ENCODE measurements at regions not wholly inside any gene's neighbourhood (a gene's known extent, or its start where the extent isn't known, plus 50 kb on each side); places are given as distances from the start of the nearest gene placed in this dataset.

DNA sequence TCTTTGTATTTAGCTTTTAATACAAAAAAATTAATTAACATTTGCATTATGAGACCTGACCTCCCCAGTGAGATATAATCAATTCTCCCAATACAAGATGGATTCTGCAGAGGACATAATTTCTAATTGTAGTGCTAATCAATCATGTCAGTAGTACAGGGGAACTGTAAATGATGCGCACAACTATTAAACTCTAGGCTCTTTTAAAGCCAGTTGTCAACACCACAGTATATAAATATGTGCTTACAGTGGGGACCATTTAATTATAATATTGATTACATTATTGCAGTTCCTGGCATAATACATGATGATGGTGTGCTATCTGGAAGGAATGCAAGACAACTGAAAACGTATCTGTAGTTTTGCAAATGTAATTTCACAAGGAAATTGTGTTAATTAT lies 285.6 kb upstream of the EPHA4 start:
- H3K9me3 Mint-ChIP-seq (ENCODE audit: low read depth, unreplicated experiment), result no peaks in the 10 kb centered on the region
- H3K27ac Mint-ChIP-seq (ENCODE audit: unreplicated experiment), result no peak overlapping the region
- no peak for DNase-seq
- intact Hi-C loops (cut with micrococcal nuclease; ENCODE audit: unreplicated experiment), result no loop called here
- no peaks in the 10 kb centered on the region for H3K36me3 Mint-ChIP-seq (ENCODE audit: insufficient read depth, unreplicated experiment)
- BruUV-seq (replicated peaks), result no TSS peak
- H3K4me1 Mint-ChIP-seq (ENCODE audit: low read depth, unreplicated experiment), result no peaks in the 10 kb centered on the region
- H3K27me3 Mint-ChIP-seq (ENCODE audit: unreplicated experiment), result no peaks in the 10 kb centered on the region
- TF ChIP-seq, protein P1, sequence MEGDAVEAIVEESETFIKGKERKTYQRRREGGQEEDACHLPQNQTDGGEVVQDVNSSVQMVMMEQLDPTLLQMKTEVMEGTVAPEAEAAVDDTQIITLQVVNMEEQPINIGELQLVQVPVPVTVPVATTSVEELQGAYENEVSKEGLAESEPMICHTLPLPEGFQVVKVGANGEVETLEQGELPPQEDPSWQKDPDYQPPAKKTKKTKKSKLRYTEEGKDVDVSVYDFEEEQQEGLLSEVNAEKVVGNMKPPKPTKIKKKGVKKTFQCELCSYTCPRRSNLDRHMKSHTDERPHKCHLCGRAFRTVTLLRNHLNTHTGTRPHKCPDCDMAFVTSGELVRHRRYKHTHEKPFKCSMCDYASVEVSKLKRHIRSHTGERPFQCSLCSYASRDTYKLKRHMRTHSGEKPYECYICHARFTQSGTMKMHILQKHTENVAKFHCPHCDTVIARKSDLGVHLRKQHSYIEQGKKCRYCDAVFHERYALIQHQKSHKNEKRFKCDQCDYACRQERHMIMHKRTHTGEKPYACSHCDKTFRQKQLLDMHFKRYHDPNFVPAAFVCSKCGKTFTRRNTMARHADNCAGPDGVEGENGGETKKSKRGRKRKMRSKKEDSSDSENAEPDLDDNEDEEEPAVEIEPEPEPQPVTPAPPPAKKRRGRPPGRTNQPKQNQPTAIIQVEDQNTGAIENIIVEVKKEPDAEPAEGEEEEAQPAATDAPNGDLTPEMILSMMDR (IDR thresholded peaks at IDR 0.05; ENCODE audit: unreplicated experiment), result no peak
- no peak overlapping the region for H3K4me3 Mint-ChIP-seq (ENCODE audit: low read depth, unreplicated experiment)
- CTCF ChIA-PET, result no interaction called here

DNA sequence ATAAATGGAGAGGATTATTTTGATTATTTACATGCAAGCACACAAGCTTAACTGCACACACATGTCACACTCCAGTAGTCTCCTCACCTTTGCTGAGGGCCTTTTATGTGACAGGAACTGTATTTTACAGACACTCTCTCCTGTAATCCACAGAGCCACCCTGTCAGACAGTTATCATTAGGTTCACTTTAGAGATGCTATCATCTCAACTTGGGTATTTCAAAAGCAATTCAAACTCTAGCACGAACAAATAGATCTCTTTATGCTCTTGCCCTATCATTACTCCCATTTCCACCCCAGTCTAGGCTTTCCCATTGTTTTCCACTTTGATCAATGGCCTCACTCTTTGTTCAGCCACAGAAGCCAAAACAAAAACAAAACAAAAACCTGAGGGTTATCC lies 281.2 kb upstream of the EPHA4 start:
- Mint-ChIP-seq H3K27me3 (ENCODE audit: unreplicated experiment) (no peaks in the 10 kb centered on the region), H3K36me3 (ENCODE audit: insufficient read depth, unreplicated experiment) (no peaks in the 10 kb centered on the region), H3K9me3 (ENCODE audit: low read depth, unreplicated experiment) (no peaks in the 10 kb centered on the region), H3K27ac (ENCODE audit: unreplicated experiment) (no peak overlapping the region), H3K4me1 (ENCODE audit: low read depth, unreplicated experiment) (no peaks in the 10 kb centered on the region), H3K4me3 (ENCODE audit: low read depth, unreplicated experiment) (no peak overlapping the region)
- no peak for DNase-seq
- TF ChIP-seq, protein P1 (IDR thresholded peaks at IDR 0.05; ENCODE audit: unreplicated experiment), result no peak
- no TSS peak for BruUV-seq (replicated peaks)
- intact Hi-C loops (cut with micrococcal nuclease; ENCODE audit: unreplicated experiment), result no loop called here
- CTCF ChIA-PET, result no interaction called here

DNA sequence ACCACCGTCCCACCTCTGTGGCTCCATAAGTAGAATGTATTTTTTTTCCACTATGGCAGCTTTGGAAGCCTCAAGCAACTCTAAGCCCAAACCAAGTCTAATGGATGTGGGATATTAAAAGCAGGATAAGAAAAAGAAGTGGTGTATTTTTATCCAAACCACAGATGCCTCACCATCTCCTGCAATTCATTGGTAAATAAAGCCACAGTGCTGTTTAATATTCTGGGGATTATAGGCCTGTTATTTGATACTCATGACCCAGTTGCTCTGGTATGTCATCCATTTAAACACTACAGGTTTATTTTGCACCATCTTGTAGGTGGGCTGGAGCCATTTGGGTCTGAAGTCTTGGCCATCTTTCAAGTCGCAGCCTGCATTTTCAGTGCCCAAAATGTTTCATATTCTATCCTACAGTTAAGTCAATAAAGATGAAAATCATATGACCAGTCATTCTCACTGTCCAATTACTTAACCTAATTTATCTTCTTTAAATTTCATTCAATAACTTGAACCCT lies 279.5 kb upstream of the EPHA4 start:
- no peak overlapping the region for H3K27ac Mint-ChIP-seq (ENCODE audit: unreplicated experiment)
- no peak for DNase-seq
- CTCF ChIA-PET, result interaction anchor here (0.6 to 0.7 kb wide), 3 partner anchors 29 to 126 kb away, joined by 3 to 5 read pairs (median 4); no protein-coding TSS in a partner anchor
- TF ChIP-seq, protein P1 (IDR thresholded peaks at IDR 0.05; ENCODE audit: unreplicated experiment), result no peak
- no peaks in the 10 kb centered on the region for H3K36me3 Mint-ChIP-seq (ENCODE audit: insufficient read depth, unreplicated experiment)
- no peaks in the 10 kb centered on the region for H3K27me3 Mint-ChIP-seq (ENCODE audit: unreplicated experiment)
- no TSS peak for BruUV-seq (replicated peaks)
- H3K4me3 Mint-ChIP-seq (ENCODE audit: low read depth, unreplicated experiment), result no peak overlapping the region
- H3K4me1 Mint-ChIP-seq (ENCODE audit: low read depth, unreplicated experiment), result no peaks in the 10 kb centered on the region
- intact Hi-C loops (cut with micrococcal nuclease; ENCODE audit: unreplicated experiment), result no loop called here
- H3K9me3 Mint-ChIP-seq (ENCODE audit: low read depth, unreplicated experiment), result no peaks in the 10 kb centered on the region

DNA sequence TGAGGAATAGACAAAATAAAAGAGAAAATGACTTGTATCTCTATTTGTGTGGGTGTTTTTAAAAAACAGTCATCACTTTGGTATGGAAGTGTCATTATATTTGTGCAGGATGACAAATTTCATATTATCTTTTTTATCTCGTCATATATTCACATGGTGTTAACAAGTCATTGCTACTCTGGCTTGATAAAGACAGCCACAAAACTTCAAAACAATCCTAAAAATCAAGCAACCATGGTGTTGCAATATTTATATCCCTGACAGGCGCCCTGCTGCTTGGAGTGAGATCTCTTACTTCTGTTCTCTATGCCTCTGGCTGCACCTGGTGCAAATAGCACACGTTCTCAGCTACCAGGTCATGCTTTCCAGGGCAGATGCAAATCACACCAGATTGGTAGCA lies 278.0 kb upstream of the EPHA4 start:
- no peak for DNase-seq
- intact Hi-C loops (cut with micrococcal nuclease; ENCODE audit: unreplicated experiment), result no loop called here
- no peaks in the 10 kb centered on the region for H3K36me3 Mint-ChIP-seq (ENCODE audit: insufficient read depth, unreplicated experiment)
- H3K27ac Mint-ChIP-seq (ENCODE audit: unreplicated experiment), result no peak overlapping the region
- H3K4me1 Mint-ChIP-seq (ENCODE audit: low read depth, unreplicated experiment), result no peaks in the 10 kb centered on the region
- BruUV-seq (replicated peaks), result no TSS peak
- H3K9me3 Mint-ChIP-seq (ENCODE audit: low read depth, unreplicated experiment), result no peaks in the 10 kb centered on the region
- no peaks in the 10 kb centered on the region for H3K27me3 Mint-ChIP-seq (ENCODE audit: unreplicated experiment)
- CTCF ChIA-PET, result no interaction called here
- H3K4me3 Mint-ChIP-seq (ENCODE audit: low read depth, unreplicated experiment), result no peak overlapping the region
- TF ChIP-seq, protein P1 (IDR thresholded peaks at IDR 0.05; ENCODE audit: unreplicated experiment), result no peak

Data from Calu3 (cell line).